ENCODE measurements at regions not wholly inside any gene's neighbourhood (a gene's known extent, or its start where the extent isn't known, plus 50 kb on each side); places are given as distances from the start of the nearest gene placed in this dataset.

DNA sequence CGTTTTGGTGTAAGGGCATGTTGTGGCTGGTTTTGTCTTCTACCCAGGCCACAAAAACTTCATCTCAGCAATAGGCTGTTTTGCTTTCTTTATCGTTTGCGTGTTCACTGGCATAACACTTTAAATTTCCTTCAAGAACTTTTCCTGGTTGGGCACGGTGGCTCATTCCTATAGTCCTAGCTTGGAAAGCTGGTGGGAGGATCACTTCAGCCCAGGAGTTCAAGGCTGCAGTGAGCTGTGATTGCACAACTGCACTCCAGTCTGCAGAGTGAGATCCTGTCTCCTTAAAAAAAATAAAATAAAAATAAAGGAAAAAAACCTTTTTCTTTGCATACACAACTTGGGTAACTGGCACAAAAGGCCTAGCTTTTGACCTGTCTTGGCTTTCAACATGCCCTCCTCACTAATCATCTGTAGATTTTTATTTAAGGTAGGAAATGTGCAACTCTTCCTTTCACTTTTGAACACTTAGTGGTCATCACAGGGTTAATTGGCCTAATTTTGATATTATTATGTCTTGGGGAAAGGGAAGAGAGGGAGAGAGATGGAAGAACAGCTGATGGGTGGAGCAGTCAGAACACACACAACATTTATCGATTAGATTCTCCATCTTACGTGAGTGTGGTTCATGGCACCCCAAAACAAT lies 78.9 kb upstream of the PSMA6 start:
- no peak for TF ChIP-seq TEAD4 (IDR thresholded peaks at IDR 0.05)
- TF ChIP-seq NFIC (IDR thresholded peaks at IDR 0.05): no peak
- no peak for TF ChIP-seq FOXM1 (IDR thresholded peaks at IDR 0.05; ENCODE audit: borderline replicate concordance, low read depth)
- no peak for TF ChIP-seq CEBPB (IDR thresholded peaks at IDR 0.05)
- TF ChIP-seq, protein P1, sequence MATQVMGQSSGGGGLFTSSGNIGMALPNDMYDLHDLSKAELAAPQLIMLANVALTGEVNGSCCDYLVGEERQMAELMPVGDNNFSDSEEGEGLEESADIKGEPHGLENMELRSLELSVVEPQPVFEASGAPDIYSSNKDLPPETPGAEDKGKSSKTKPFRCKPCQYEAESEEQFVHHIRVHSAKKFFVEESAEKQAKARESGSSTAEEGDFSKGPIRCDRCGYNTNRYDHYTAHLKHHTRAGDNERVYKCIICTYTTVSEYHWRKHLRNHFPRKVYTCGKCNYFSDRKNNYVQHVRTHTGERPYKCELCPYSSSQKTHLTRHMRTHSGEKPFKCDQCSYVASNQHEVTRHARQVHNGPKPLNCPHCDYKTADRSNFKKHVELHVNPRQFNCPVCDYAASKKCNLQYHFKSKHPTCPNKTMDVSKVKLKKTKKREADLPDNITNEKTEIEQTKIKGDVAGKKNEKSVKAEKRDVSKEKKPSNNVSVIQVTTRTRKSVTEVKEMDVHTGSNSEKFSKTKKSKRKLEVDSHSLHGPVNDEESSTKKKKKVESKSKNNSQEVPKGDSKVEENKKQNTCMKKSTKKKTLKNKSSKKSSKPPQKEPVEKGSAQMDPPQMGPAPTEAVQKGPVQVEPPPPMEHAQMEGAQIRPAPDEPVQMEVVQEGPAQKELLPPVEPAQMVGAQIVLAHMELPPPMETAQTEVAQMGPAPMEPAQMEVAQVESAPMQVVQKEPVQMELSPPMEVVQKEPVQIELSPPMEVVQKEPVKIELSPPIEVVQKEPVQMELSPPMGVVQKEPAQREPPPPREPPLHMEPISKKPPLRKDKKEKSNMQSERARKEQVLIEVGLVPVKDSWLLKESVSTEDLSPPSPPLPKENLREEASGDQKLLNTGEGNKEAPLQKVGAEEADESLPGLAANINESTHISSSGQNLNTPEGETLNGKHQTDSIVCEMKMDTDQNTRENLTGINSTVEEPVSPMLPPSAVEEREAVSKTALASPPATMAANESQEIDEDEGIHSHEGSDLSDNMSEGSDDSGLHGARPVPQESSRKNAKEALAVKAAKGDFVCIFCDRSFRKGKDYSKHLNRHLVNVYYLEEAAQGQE (IDR thresholded peaks at IDR 0.05; ENCODE audit: low read depth): no peak
- no peak for TF ChIP-seq EGR1 (IDR thresholded peaks at IDR 0.05)
